Activated CD8-positive, alpha-beta memory T cell treated with anti-CD3 and anti-CD28 coated beads for 1 hour (primary cell): ENCODE measurements at regions not wholly inside any gene's neighbourhood (a gene's known extent, or its start where the extent isn't known, plus 50 kb on each side); places are given as distances from the start of the nearest gene placed in this dataset.

ENCODE experiments used
- DNase-seq, 2 donors: peaks; one replicate each; pipeline ENCODE4 v3.0.0-alpha.2; 2020; ENCODE audit warnings: low read depth in 1 of 2; ENCODE audit errors: extremely low read depth in 1 of 2

DNA sequence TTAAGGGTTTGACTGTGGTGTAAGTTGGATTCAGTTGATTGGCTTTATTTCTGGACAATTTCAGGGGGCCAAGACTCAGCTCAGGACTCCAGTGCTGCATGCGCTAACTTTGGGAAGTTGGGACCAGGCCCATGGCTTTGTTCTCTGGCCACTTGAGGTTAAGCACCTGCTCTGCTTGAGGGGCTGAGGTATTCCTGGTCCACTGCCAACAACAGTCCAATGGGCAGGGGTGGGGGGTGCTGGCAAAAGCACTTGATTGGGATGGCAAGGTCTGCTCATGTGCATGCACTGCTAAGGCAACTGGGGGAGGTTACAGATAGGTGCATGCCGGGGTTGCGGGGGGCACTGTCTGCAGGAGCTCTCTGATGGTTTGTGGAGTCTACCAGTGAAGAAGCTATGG, 52.6 kb upstream of the ASB17 start:
- DNase-seq = no peak

DNA sequence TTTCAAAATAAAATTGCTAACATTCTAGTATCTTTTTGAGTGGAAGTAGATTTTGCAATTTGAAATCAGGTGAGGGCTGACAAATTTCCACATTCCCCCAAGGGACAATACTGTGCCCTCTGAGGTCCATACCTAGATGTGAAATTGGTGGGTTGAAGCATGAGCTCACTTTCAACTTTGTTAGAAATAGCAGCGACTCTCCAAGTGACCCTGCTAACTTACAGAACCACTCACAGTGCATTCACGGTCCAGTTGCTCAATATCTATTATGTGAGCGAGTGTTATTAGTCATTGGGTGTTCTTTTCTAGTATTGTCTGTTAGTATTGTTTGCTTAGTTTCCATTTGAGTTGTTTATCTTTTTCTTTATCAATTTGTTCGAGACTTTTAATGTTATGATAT, 53.6 kb upstream of the ASB17 start:
- DNase-seq = no peak

DNA sequence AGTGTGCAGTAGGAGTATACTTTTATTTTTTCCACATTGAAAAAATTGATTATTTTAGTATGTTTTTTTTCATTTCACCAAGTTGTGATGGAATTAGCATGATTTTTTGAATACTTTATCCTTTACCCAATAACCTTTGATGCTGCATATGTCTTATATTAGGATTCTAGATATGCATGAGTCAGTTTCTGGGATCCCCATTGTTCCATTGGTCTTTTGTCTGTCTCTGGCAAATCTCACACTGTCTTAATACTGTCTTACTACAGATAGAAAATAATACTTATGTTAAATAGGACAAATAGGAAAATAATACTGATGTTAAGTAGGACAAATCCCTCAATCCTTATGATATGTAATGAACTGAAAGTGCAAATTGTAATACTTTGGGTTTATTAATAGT, 54.3 kb upstream of the ASB17 start:
- DNase-seq = no peak

DNA sequence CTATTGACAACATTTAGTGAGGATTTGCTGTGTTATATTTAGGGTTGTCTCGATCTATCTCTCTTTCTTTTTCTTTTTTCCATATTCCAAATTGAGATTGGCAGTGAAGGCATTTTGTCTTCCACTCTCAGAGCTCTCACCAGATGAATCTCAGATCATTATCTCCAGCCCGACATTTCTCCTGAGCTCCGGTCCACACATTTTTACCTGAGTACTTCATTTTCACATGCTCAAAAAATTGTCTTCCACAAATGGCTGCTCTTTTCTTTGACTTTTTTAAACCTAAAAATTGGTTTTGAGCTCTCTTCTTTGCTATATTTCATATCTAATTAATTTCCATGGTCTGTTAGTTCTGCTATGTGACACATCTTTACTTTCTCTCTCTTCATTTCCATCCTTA, 56.9 kb upstream of the ASB17 start:
- DNase-seq = no peak

DNA sequence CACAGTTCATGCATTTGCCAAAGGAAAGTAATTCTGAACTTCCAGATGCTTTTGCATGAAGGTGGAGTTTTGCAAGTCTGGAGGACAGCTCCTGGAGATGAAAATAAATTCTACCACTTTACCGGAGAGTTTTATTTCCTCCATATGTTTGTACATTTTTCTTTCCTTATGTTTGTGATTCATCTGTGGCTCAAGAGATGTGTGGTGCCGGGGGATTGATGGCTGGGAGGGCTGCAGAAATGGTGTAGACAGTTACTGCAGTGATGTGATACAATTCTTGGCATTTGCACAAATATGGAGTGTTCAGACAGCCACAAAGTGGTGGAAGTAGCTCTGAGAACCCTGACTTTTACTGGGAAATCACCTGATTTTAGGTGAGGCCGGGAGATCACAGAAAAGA, 58.5 kb upstream of the ASB17 start:
- DNase-seq = no peak

DNA sequence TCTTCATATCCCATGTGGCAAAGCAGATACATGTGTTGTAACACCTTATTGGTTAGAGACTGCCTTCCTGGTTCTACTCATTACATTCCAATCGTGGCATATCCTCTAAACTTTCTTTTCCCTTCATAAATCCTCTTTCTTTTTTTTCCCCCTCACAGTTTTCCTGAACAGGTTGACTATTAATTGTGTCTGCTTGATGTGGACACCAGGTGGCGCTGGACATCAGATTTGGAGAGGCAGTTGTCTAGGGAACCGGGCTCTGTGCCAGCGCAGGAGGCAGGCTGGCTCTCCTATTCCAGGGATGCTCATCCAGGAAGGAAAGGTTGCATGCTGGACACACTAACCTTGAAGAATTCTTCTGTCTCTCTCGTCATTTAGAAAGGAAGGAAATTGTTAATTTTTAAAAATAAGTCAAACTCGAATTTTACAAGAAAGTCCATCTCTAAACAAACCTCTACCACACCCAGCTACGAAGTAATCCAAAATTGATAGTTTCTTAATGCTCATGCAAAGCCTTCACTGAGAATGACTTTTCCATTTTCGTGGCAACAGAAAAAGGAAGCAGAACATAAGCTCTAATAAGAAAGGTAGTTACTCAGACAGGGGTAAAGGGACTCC, 59.4 kb upstream of the ASB17 start:
- DNase-seq = peak; percentile 40 to 54

DNA sequence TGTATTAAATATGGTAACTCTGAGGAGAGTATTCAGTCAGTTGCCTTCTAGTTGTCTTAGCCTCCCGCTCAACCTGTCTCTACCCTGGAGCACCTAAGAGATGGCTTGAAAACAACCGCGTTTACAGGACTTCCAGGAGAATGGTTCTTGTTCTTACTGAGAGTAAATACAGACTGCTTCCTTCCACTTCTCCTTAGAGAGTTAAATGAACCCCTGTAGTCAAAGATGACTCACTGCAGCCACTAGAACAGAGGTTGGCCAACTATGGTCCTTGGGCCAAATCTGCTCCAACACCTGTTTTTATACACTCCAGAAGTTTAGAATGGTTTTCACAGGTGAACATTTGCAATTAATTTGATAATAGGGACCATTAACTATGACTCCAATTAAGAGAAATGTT, 60.1 kb upstream of the ASB17 start:
- DNase-seq = no peak

DNA sequence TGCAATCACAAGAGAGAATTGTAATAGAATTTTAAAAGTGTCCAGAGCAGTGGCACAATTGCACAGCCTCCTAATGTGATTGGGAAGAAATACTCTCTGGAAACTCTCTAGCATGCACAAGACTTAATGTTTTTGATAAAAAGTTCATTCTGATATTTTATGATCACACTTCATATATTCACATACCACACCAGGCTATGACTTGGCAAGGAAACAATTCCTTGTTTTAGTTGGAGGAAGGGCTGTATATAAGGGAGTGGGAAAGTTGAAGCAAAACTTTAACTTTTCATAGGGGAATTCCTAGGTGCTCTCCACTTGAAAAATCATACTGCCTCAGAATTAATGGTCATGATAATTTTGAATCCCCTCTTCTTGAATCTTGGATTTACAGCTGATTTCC, 61.5 kb upstream of the ASB17 start:
- DNase-seq = no peak

DNA sequence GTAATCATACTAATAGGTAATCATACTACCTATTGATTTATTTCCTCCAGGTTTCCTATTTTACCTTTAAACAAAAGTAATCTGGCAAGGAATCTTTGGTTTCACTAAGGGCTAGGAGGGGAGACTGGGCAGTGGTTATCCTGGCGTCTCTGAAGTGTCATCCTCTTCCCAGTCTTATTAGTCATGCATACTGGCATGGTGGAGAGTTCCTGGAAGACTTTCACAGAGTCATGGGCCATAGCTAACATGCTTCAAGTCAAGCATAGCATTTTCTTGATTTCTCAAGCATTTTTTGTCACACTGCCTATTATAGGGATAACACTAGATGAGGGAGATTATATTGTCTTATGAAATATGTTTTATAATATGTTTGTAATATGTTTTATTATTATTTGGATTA, 64.0 kb upstream of the ASB17 start:
- DNase-seq = no peak

DNA sequence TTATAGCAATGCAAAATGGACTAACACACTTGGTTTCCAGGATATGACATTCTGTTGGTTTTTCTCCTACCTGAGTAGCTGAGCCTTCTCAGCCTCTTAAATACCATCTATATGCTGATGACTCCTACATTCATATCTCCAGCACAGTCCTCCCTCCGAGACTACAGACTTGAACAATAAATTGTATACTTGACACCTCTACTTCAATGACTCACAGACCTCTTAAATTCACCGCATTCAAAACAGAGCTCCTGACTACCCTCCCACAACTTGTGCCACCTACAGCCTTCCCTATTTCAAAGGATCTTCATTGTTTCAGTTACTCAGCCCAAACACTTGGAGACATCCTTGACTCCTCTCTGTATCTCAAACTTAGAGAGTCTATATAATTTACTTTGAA, 66.8 kb upstream of the ASB17 start:
- no peak for DNase-seq

DNA sequence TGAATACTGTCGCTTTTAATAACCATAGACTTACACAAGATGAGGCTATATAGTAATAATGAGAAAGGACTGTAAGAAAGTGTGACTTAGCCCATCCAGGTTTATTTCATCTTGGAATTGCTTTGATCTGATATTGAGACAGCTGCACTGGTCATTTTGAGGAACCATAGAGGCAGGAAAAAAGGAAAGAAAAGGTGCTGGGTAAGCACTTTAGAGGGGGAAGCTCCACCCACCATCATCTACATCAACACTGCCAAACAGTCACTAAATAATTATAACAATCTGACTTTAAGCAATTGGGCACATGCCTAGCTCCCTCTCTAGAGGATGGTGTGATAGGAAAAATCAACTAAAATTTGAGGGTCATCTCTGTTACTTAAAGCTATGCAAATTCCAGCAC, 70.6 kb upstream of the ST6GALNAC3 start:
- no peak for DNase-seq

DNA sequence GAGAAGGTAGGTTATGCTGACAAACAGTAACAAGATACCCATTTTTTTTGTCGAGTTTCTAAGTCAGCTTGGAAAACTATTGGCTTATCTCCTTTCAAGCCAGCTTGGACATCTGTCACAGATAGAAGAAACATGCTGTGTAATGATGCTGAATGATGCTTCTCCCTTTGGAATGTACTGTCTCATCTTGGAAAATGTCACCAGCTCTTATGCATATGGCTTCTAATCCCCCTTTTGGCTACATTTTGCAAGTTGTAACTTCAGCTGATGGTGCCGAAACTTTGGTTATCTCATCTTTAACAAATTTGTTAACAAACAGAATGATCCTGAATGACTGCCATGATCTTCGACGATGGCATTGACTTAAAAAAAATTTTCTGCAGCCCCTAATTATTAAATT, 68.8 kb upstream of the ST6GALNAC3 start:
- DNase-seq = no peak

DNA sequence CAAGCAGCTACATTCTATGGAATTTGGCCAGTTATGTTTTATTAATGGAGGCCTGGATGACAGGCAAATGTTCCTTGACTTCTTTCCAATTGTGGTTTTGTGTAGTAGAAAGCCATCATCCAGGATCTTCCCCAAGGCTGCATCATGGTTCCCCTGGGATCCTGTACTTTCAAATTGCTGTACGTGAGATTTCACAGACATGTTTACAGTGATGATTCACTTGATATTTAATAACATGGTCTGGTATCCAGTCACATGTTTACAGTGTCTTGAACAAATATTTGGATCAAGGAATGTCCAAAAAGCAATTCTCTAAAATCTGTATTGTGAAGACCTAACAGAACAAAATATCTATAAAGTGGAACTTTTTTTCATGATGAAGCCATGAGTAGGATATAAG, 68.3 kb upstream of the ST6GALNAC3 start:
- DNase-seq = no peak

DNA sequence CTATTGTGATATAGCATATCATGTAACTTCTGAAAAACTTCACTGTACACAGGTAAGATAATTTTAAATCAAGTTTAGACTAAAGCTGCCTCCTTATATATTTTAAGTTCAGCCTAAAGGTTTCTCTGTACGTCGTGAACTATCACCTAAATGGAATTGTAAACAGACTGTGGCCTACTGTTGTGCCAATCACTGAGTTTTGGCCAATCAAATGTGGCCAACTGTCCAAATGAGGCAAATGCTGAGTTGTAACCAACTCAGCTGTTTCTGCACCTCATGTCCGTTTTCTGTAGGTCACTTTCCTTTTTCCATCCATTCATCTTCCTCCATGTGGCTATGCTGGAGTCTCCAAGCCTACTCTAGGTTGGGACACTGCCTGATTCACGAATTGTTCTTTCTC, 63.7 kb upstream of the ST6GALNAC3 start:
- no peak for DNase-seq

DNA sequence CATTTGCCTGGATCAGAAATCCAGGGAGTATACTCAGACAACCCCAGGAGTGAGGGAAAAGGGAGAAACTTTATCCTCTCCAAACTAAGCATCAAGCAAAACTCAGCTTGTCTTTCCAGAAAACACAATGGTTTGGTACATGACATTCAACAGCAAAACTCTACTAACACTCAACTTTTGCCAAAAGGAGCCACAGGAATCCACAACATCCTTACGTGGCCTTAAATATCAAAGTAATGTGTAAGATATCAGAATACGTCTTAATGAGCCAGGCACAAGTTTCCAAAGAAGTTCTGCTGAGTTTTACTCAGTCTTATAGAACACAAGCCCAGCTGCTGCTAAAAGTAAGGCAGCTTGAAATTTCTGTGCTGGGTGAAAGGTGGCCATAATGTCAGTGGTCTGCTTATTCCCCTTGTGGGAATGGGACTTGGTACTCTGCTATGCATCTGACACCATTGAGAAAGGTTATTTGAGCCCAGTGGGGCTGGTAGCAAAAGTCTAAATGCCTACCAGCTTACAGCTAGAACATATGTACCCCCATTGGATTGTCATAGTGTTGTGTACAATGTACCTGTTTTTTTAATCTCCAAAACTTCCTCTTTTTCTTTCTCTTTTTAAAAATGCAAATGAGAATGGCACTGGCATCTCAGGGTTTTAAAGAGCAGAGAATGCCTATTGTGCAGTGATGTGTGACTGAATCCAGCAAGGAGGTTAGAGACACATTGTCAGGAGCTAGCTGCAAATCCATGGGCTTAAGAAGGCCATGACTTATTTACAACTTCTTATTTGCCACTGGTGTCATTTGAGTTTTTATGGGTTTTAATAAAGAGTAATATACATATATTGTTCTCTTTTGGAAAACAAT, 62.0 kb upstream of the ST6GALNAC3 start:
- DNase-seq = no peak

DNA sequence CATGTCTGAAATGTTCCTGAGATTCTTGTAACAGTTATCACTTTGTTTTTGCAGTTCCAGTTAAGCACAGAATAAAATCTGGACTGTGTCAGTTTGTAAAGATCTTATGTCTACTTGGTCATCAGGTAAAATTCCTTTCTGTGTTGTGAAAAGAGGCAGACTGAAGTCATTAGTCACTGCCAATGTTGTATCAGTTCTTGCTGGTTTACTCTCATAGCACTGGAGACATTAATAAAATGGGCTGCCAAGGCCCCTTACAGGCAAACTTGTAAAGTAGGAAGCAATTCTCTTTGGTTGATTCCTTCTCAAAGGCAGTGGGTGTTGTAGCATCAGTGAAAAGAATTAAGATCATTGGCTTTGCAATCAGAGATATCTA, 61.4 kb upstream of the ST6GALNAC3 start:
- DNase-seq = no peak

DNA sequence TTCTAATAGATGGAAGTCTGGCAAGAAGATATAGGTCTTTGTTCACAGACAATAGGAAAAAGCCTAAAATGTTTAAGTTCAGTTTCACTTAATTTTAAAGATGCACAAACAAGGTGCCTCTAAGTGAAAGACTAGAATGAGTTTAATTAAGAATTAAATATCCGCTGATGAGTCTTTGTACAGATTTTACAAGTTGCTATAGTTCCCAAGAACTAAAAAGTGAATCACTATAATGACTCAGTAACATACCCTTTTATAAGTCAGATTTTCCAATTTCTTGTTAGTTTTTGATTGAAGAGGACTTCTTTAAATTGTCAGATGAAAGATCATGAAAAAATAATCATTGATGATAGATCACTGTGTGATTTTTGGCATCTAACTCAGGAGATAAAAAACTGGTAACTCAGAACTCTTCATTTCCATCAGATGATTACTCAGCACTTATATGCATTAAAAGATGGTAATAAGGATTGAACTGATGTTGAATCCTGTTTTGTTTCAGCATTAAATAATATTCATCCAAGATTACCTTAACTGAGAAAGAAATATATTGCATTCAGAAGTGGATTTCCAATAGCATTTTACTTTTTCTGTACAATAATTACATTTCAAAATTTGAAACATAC, 59.0 kb upstream of the ST6GALNAC3 start:
- DNase-seq = no peak

DNA sequence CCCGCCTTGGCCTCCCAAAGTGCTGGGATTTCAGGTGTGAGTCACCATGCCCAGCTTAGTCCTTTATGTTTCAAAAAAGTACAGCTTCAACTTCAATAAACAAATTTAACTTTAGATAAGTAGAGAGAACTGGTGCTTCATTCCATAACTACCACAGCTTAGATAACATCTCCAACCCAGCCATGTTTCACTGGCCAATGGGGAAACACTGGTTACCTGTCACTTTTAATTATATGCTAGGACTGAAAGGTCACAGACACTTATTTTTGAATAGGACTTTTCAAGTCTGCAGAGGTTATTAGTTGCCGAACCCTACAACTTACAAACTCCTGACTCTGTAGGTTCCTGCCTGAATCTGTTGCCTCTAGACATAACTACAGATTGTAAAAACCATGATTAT, 56.5 kb upstream of the ST6GALNAC3 start:
- DNase-seq = no peak

DNA sequence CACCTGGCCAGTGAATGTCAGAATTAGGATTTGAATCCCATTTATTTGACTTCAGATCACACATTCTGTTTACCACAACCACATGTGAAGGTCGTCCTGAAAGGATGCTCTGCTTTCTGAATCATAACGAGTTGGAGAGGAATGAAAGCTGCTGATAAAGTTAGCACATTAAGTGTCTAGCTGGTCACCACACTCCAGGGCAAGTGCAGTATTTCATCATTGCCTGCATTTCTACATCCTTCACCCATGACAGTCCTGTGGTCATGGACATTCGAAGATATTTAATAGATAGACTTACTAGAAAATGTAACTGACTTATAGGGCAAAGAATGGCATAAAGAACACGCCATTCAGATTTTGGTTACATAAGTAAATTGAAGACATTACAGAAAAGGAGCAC, 52.7 kb upstream of the ST6GALNAC3 start:
- DNase-seq = no peak

DNA sequence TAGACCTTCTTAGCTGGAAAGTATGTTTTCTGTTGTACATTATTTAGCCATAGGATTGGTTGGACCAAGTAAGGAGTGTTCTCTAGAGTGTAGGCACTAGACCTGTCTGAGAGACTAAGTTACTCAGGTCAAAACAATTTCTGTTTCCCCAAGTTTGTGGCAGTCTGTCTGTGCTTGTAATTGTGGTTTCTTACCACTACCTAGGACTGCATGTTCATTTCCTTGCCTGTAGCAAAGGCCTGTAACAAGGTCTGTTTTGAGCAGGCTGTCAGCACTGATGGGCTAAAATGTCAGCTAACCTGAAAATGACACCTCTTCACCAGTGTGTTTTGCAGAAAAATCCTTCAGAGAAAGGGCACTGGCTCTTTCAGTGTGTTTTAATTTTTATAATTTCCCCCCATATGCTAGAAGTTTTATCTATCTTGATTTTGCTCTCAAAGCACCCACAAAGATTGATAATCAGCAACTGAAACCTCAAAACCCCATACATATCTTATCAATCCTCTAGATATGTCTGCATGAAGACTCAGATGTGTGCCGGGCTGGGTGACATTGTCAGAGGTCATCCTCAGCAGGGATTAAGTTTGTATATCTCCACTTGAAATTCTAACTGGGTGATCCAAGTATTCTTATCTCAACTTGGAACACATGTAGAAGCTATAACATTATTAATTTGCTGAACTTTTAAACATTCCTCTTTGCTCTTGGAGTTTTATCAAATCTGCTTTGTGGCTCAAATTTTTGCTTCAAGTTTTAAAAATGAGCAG, 50.7 kb upstream of the ST6GALNAC3 start:
- no peak for DNase-seq
